GM12878 (cell line): ENCODE measurements at regions not wholly inside any gene's neighbourhood (a gene's known extent, or its start where the extent isn't known, plus 50 kb on each side); places are given as distances from the start of the nearest gene placed in this dataset.

Source experiments
- ATAC-seq: fragments of 200-7000 bp; cut with Tn5 transposase; 3 replicates; pipeline ENCODE4 v1.9.1; 2020; ENCODE audit warnings: mild to moderate bottlenecking, moderate library complexity
- BruUV-seq: library from RNA; stranded (reverse); fragments of 400-500 nt; replicated peaks from 2 replicates; lab custom pipeline; 2021; lab: Mats Ljungman, UMichigan
- CTCF ChIA-PET: fragments of 300-600 bp; sonication (Branson Sonifier 250); formaldehyde crosslinking; extraction: SDS; loops from one replicate; lab custom pipeline; 2021; ENCODE audit warnings: inconsistent platforms; lab: Yijun Ruan, JAX
- POLR2A ChIA-PET: fragments of 350-600 bp; formaldehyde crosslinking; extraction: SDS; loops from one replicate; lab custom pipeline; 2021; ENCODE audit warnings: inconsistent platforms; lab: Charles Lee
- RAD21 ChIA-PET: fragments of 300-600 bp; sonication (Branson Sonifier 250); formaldehyde crosslinking; loops from one replicate; lab custom pipeline; 2023; ENCODE audit warnings: antibody characterized with exemption; ENCODE audit not compliant: unreplicated experiment; lab: Charles Lee
- SMC1A ChIA-PET: fragments of 300-600 bp; sonication (Branson Sonifier 250); formaldehyde crosslinking; loops from one replicate; lab custom pipeline; 2023; ENCODE audit not compliant: unreplicated experiment, uncharacterized antibody; lab: Charles Lee
- DNase-seq: peaks from one replicate; pipeline ENCODE4 v3.0.0-alpha.2; 2011; ENCODE audit warnings: low read depth, low spot score
- FAIRE-seq: peaks from 3 replicates; lab custom pipeline; 2011; peaks lifted over from hg19 to GRCh38; lab: Jason Lieb, UNC
- H2AFZ ChIP-seq: 2 replicates; pipeline ENCODE4 v1.6.0; 2011; ENCODE audit warnings: low read depth, low read length, control low read depth; ENCODE audit not compliant: control insufficient read depth
- H3K27ac ChIP-seq: 2 replicates; pipeline ENCODE4 v1.5.1; 2011; ENCODE audit warnings: control low read depth; ENCODE audit not compliant: control insufficient read depth, insufficient read depth
- H3K27me3 ChIP-seq, 2 experiments: replicated peaks in 1 of 2; 2 replicates each; pipeline versions ENCODE4 v1.6.0 to v1.6.1; 2011; ENCODE audit warnings: low read length in 1 of 2; ENCODE audit not compliant: control insufficient read depth in 2 of 2, insufficient read depth in 2 of 2
- H3K36me3 ChIP-seq, 2 experiments: 2 replicates each; pipeline ENCODE4 v1.5.1; 2011; ENCODE audit warnings: low read length in 1 of 2; ENCODE audit not compliant: control insufficient read depth in 2 of 2, insufficient read depth in 2 of 2
- H3K4me1 ChIP-seq: 2 replicates; pipeline ENCODE4 v1.6.1; 2011; ENCODE audit warnings: mild to moderate bottlenecking, low read length, moderate library complexity, mixed read lengths; ENCODE audit not compliant: control insufficient read depth, insufficient read depth
- H3K4me2 ChIP-seq: 2 replicates; pipeline ENCODE4 v1.6.0; 2011; ENCODE audit warnings: control low read depth; ENCODE audit not compliant: control insufficient read depth, insufficient read depth
- H3K4me3 ChIP-seq: fragments of 200-600 bp; sonication (generic); 2 replicates; pipeline ENCODE4 v1.5.1; 2016
- H3K79me2 ChIP-seq: 2 replicates; pipeline ENCODE4 v1.6.0; 2011; ENCODE audit warnings: low read length; ENCODE audit not compliant: control insufficient read depth, insufficient read depth
- H3K9ac ChIP-seq: 2 replicates; pipeline ENCODE4 v1.8.0; 2011; ENCODE audit warnings: low read length, control low read depth, mixed read lengths; ENCODE audit not compliant: control insufficient read depth, insufficient read depth
- H3K9me3 ChIP-seq: replicated peaks from 3 replicates; pipeline ENCODE4 v1.5.1; 2011; ENCODE audit warnings: mild to moderate bottlenecking, low read length; ENCODE audit not compliant: control insufficient read depth, insufficient read depth
- H4K20me1 ChIP-seq: 2 replicates; pipeline ENCODE4 v1.6.0; 2011; ENCODE audit not compliant: control insufficient read depth, insufficient read depth
- ATF3 ChIP-seq: IDR thresholded peaks from 2 replicates; pipeline ENCODE4 v1.6.1; 2011; ENCODE audit warnings: low read depth, mild to moderate bottlenecking, low read length, moderate library complexity, borderline replicate concordance; ENCODE audit errors: extremely low read depth
- E4F1 ChIP-seq: fragments of 450-650 bp; IDR thresholded peaks from 2 replicates; pipeline ENCODE4 v1.6.1; 2018; ENCODE audit warnings: borderline replicate concordance, mild to moderate bottlenecking; ENCODE audit not compliant: partially characterized antibody
- EED ChIP-seq: sonication (generic); IDR thresholded peaks from 2 replicates; pipeline ENCODE4 v1.6.1; 2016; ENCODE audit warnings: antibody characterized with exemption, low read depth
- IRF3 ChIP-seq: fragments of 450-650 bp; IDR thresholded peaks from 2 replicates; pipeline ENCODE4 v1.6.1; 2014; ENCODE audit warnings: mild to moderate bottlenecking
- JUNB ChIP-seq: IDR thresholded peaks from 2 replicates; pipeline ENCODE4 v1.6.1; 2016; ENCODE audit warnings: antibody characterized with exemption, mild to moderate bottlenecking
- MAX ChIP-seq: IDR thresholded peaks from 2 replicates; pipeline ENCODE4 v1.6.1; 2012; ENCODE audit warnings: low read depth, low read length, improper control_type of control experiment
- PAX8 ChIP-seq: fragments of 450-650 bp; IDR thresholded peaks from 2 replicates; pipeline ENCODE4 v1.6.1; 2017; ENCODE audit warnings: mild to moderate bottlenecking, moderate library complexity
- SIX5 ChIP-seq: IDR thresholded peaks from 2 replicates; pipeline ENCODE4 v1.6.1; 2011; ENCODE audit warnings: mild to moderate bottlenecking, low read depth, low read length, moderate library complexity; ENCODE audit not compliant: severe bottlenecking
- SMARCA5 ChIP-seq: fragments of 450-650 bp; IDR thresholded peaks from 2 replicates; pipeline ENCODE4 v1.6.1; 2017; ENCODE audit warnings: mild to moderate bottlenecking
- SRF ChIP-seq, 2 experiments: IDR thresholded peaks; 2 replicates each; pipeline ENCODE4 v1.6.1; 2011; ENCODE audit warnings: low read depth in 2 of 2, low read length in 2 of 2, mild to moderate bottlenecking in 1 of 2, moderate library complexity in 1 of 2
- WGBS: methylation state at CpG from one replicate; pipeline ENCODE4 v1.1.6; 2016; ENCODE audit warnings: low lambda C conversion rate; ENCODE audit not compliant: insufficient replicate concordance, insufficient coverage; ENCODE audit errors: missing lambda C conversion rate; 5-methylcytosine and 5-hydroxymethylcytosine counted together
- in situ Hi-C: fragments of 300-500 bp; cut with MboI; formaldehyde crosslinking; loops from 9 replicates; pipeline ENCODE4 v1.14.3; 2018; ENCODE audit warnings: mixed read lengths
- intact Hi-C: fragments of 100-400 bp; cut with micrococcal nuclease; formaldehyde crosslinking; loops from one replicate; pipeline ENCODE4 v1.14.2; 2022; ENCODE audit not compliant: unreplicated experiment

GRCh38 chr9:7242126-7242525 is 484.4 kb downstream of the KDM4C start:
- CTCF ChIA-PET, result interaction anchor here (2.2 kb wide), 1 partner anchor 8 kb away, joined by 10 read pairs; no protein-coding TSS in a partner anchor
- H3K27me3 ChIP-seq, result no peaks in the 10 kb centered on the region

GRCh38 chr9:7241694-7242093 is 483.9 kb downstream of the KDM4C start:
- no peaks in the 10 kb centered on the region for H3K27me3 ChIP-seq
- BruUV-seq, result no TSS peak
- H3K36me3 ChIP-seq, result no peaks in the 10 kb centered on the region
- ChIA-PET RAD21 (no interaction called here), POLR2A (no interaction called here), CTCF (no interaction called here), SMC1A (no interaction called here)
- H3K9ac ChIP-seq, result no peak overlapping the region
- no peaks in the 10 kb centered on the region for H3K9me3 ChIP-seq
- WGBS, result 44% methylated on average over 2 of the region's 2 CpGs
- H4K20me1 ChIP-seq, result no peaks in the 10 kb centered on the region
- no peak overlapping the region for H3K4me2 ChIP-seq
- no peaks in the 10 kb centered on the region for H3K79me2 ChIP-seq
- H3K4me3 ChIP-seq, result no peak overlapping the region
- no peak overlapping the region for H3K27ac ChIP-seq
- no peaks in the 10 kb centered on the region for H3K4me1 ChIP-seq
- FAIRE-seq (no peak), DNase-seq (no peak), ATAC-seq (no peak)
- TF ChIP-seq ATF3 (no peak), E4F1 (no peak)
- in situ Hi-C loops, result no loop called here
- H2AFZ ChIP-seq, result no peak overlapping the region
- intact Hi-C loops, result no loop called here

More at GRCh38 chr9:7242126-7242525, 484.4 kb downstream of the KDM4C start:
- Histone ChIP-seq H3K9ac (no peak overlapping the region), H3K4me1 (no peaks in the 10 kb centered on the region), H3K4me3 (no peak overlapping the region), H3K79me2 (no peaks in the 10 kb centered on the region), H2AFZ (no peak overlapping the region), H3K27ac (no peak overlapping the region), H4K20me1 (no peaks in the 10 kb centered on the region), H3K36me3 (no peaks in the 10 kb centered on the region), H3K9me3 (no peaks in the 10 kb centered on the region), H3K4me2 (no peak overlapping the region)
- BruUV-seq, result no TSS peak
- SMC1A ChIA-PET, result no interaction called here
- intact Hi-C loops (no loop called here), in situ Hi-C loops (no loop called here)
- WGBS, result 23% methylated on average over 1 of the region's 1 CpG
- POLR2A ChIA-PET, result no interaction called here
- ATAC-seq (no peak), FAIRE-seq (no peak), DNase-seq (no peak)
- TF ChIP-seq PAX8 (no peak), SMARCA5 (no peak), JUNB (no peak), EED (no peak), IRF3 (no peak), SIX5 (no peak), SRF (IDR thresholded peaks at IDR 0.05; ENCODE audit: low read depth in 2 of 2, low read length in 2 of 2) (no peak), MAX (no peak)
- RAD21 ChIA-PET, result no interaction called here
